Cardiac muscle cell (in vitro differentiated cells and primary cell): ENCODE measurements at regions not wholly inside any gene's neighbourhood (a gene's known extent, or its start where the extent isn't known, plus 50 kb on each side); places are given as distances from the start of the nearest gene placed in this dataset.

Experiments
- DNase-seq, 2 donors: peaks; one replicate each; pipeline versions ENCODE4 v3.0.0 to v3.0.0-alpha.2; 2010 to 2017; ENCODE audit warnings: low read depth in 1 of 2, low spot score in 1 of 2
- H3K27ac ChIP-seq: fragments of 200-600 bp; sonication (generic); 2 replicates; pipeline ENCODE4 v1.5.1; 2016
- H3K27me3 ChIP-seq: fragments of 200-600 bp; sonication (generic); 2 replicates; pipeline ENCODE4 v1.6.0; 2016; ENCODE audit warnings: control low read depth
- H3K36me3 ChIP-seq: fragments of 200-600 bp; sonication (generic); 2 replicates; pipeline ENCODE4 v1.5.1; 2016; ENCODE audit warnings: control low read depth
- H3K4me1 ChIP-seq: fragments of 200-600 bp; sonication (generic); 2 replicates; pipeline ENCODE4 v1.8.1; 2017; ENCODE audit warnings: low read depth, mild to moderate bottlenecking, mixed run types
- H3K4me3 ChIP-seq: fragments of 200-600 bp; sonication (generic); 2 replicates; pipeline ENCODE4 v1.5.1; 2016; ENCODE audit warnings: mild to moderate bottlenecking
- H3K9me3 ChIP-seq: fragments of 200-600 bp; sonication (generic); 2 replicates; pipeline ENCODE4 v1.5.1; 2017; ENCODE audit warnings: low read depth, mild to moderate bottlenecking, control low read depth
- TF ChIP-seq, protein P1 (sequence below): IDR thresholded peaks from 2 replicates; pipeline ENCODE4 v1.5.1; 2012; ENCODE audit warnings: low read depth, mild to moderate bottlenecking, low read length

DNA sequence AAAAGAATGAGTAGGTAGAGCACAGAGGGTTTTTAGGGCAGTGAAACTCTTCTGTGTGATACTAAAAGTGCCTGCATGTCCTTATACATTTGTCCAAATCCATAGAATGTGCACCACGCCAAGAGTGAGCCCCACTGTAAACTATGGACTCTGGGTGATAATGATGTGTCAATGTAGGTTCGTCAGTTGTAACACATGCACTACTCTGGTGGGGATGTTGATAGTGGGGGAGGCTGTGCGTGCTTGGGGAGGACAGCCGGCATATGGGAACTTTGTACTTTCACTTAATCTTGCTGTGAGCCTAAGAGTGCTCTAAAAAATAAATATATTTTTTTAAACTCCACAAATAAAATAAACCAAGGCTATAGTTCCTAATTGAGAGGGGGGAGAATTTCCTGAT, 319.2 kb downstream of the SHQ1 start:
- H3K9me3 ChIP-seq = no peaks in the 10 kb centered on the region
- peaks cover 10% of the 10 kb centered on the region for H3K4me1 ChIP-seq
- TF ChIP-seq, protein P1, sequence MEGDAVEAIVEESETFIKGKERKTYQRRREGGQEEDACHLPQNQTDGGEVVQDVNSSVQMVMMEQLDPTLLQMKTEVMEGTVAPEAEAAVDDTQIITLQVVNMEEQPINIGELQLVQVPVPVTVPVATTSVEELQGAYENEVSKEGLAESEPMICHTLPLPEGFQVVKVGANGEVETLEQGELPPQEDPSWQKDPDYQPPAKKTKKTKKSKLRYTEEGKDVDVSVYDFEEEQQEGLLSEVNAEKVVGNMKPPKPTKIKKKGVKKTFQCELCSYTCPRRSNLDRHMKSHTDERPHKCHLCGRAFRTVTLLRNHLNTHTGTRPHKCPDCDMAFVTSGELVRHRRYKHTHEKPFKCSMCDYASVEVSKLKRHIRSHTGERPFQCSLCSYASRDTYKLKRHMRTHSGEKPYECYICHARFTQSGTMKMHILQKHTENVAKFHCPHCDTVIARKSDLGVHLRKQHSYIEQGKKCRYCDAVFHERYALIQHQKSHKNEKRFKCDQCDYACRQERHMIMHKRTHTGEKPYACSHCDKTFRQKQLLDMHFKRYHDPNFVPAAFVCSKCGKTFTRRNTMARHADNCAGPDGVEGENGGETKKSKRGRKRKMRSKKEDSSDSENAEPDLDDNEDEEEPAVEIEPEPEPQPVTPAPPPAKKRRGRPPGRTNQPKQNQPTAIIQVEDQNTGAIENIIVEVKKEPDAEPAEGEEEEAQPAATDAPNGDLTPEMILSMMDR = no peak
- no peak overlapping the region for H3K27ac ChIP-seq
- no peak overlapping the region for H3K4me3 ChIP-seq
- no peak for DNase-seq
- H3K36me3 ChIP-seq = no peaks in the 10 kb centered on the region
- no peaks in the 10 kb centered on the region for H3K27me3 ChIP-seq

DNA sequence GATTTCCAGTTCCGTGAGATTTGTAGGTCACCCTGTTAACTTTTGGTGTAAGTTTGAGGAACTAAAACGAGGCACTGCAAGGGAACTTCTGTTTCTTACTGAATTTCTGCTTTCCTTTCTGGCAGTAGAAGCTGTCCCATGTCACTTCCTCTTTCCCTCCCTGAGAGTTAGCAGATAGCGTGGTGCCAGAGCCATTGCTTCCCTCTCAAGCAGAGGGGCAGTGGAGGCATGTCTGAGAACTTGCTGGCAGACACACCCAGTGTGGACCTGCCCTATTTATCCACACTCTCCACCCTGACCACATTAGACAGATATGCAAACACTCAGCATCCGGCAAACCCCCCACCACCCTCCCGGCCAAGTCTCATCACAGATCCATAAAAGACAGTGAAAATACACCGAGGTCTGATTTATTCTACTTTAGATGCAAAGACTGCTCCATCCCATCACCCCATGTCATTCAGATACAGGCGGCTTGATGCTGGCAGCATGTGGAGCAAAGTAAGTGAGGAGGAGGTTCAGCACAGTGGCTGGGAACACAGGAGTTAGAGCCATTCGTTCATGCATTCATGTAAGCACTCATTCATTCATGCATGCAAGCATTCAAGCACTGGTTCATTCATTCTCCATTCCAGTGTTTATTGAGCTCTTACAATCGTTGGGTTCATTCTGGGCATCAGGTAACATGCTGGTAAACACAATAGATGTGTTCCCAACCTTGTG, 324.7 kb downstream of the SHQ1 start:
- TF ChIP-seq, protein P1 = no peak
- no peak overlapping the region for H3K4me3 ChIP-seq

DNA sequence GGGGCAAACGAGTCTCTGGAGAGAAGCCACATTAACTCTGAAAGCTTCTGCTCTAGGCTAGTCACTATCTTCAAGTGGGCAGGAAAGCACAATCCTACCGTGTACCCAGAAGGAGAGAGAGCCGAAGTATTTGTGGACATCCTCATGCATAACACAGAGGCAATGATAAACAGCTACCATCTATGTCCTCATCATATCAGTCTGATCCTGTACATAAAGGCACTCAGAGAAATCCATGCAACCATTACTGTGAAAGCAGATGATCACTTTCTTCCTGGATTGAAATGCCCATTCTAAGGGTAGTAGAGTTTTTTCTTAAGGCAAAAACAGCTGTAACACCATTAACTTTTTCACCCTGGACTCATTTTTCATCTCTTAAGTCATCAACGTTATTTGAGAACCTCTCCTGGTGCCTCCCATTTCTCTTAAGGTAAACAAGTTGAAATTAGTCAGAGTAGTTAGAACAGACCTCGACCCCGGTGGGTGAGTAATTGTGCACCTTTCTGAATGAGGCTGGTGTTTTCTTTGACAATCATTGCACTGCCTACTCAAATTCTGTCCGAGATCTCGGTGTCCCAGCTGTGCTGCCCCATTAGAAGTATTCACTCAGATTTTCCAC, 327.4 kb downstream of the SHQ1 start:
- Histone ChIP-seq H3K27ac (no peak overlapping the region), H3K4me3 (no peak overlapping the region), H3K4me1 (peaks cover 27% of the 10 kb centered on the region), H3K36me3 (no peaks in the 10 kb centered on the region), H3K9me3 (no peaks in the 10 kb centered on the region), H3K27me3 (no peaks in the 10 kb centered on the region)
- TF ChIP-seq, protein P1 = no peak
- DNase-seq = no peak

More for the DNA sequence above, 324.7 kb downstream of the SHQ1 start:
- no peaks in the 10 kb centered on the region for H3K36me3 ChIP-seq
- DNase-seq = no peak
- H3K4me1 ChIP-seq = peaks cover 20% of the 10 kb centered on the region
- no peak overlapping the region for H3K27ac ChIP-seq
- H3K9me3 ChIP-seq = no peaks in the 10 kb centered on the region
- H3K27me3 ChIP-seq = no peaks in the 10 kb centered on the region

DNA sequence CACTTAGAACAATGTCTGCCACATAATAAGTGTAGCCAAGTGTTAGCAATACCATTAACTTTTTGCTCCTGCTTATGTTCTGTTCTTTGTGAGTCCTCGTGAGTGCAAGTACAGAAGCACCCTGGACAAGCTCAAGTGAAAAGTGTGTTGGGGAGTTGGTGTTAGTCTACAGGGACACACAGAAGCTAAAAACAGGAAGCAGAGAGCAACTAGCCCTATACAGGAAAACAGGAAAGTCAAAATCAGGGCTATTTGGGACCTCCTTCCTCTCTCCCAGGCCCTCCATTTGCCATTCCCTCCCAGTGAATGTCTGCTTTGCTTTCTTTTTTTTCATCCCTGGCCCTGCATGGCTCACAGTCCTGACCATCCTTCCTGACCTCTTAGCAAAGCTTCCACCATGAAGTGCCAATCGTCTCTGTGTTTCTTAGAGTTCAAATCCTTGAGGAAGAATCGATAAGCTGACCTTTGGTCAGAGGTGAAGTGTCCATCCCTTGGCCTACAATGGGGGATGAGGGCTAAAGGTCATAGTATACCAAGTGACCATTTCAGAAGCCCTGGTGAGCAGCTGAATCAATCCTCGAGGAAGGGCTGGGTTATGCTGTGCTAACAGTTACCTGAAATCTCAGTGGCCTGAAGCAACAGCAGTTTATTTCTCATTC, 328.2 kb downstream of the SHQ1 start:
- Histone ChIP-seq H3K27ac (peak overlapping the region; percentile 14), H3K9me3 (no peaks in the 10 kb centered on the region), H3K36me3 (no peaks in the 10 kb centered on the region)

DNA sequence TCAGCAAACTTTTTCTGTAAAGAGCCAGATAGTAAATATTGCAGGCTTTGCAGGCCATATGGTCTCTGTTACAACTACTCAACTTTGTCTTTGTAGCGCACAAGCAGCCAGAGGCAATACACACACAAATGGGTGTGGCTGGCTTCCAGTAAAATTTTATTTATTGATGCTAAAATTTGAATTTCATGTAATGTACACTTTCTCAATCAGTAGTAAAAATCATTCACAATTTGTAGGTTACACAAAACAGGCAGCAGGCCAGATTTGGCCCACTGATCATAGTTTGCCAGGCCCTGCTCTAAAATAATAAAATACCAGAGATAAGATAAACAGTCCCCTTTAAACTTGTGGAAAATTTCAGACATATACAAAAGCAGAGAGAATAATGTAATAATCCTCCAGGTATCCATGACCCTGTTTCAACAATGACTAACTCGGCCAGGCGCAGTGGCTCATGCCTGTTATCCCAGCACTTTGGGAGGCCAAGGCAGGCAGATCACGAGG, 330.3 kb downstream of the SHQ1 start:
- no peaks in the 10 kb centered on the region for H3K27me3 ChIP-seq
- DNase-seq = peak in 1 of 2 donors; percentile 25
- TF ChIP-seq, protein P1 = no peak

More for the DNA sequence above, 328.2 kb downstream of the SHQ1 start:
- TF ChIP-seq, protein P1 = no peak
- peak in 1 of 2 donors; percentile 31 for DNase-seq
- H3K27me3 ChIP-seq = no peaks in the 10 kb centered on the region
- H3K4me1 ChIP-seq = peaks cover 20% of the 10 kb centered on the region
- H3K4me3 ChIP-seq = no peak overlapping the region

More for the DNA sequence above, 330.3 kb downstream of the SHQ1 start:
- no peaks in the 10 kb centered on the region for H3K36me3 ChIP-seq
- H3K9me3 ChIP-seq = no peaks in the 10 kb centered on the region
- H3K4me1 ChIP-seq = peaks cover 17% of the 10 kb centered on the region
- no peak overlapping the region for H3K27ac ChIP-seq
- no peak overlapping the region for H3K4me3 ChIP-seq
